Globus pallidus (tissue), 1 donor: ENCODE measurements at regions not wholly inside any gene's neighbourhood (a gene's known extent, or its start where the extent isn't known, plus 50 kb on each side); places are given as distances from the start of the nearest gene placed in this dataset.
"Not testable (repeated sequence)": the region's sequence is repeated elsewhere in the genome, so short reads cannot be mapped to it uniquely, and the experiment has no call there.

ENCODE experiments used
- DNase-seq: peaks from one replicate; pipeline ENCODE4 v3.0.0-alpha.2; 2015; ENCODE audit warnings: low spot score

- DNase-seq, result no peak
These were observed 82.2 kb upstream of the SLC22A16 start for GRCh38 chr6:110558575-110558974.

DNA sequence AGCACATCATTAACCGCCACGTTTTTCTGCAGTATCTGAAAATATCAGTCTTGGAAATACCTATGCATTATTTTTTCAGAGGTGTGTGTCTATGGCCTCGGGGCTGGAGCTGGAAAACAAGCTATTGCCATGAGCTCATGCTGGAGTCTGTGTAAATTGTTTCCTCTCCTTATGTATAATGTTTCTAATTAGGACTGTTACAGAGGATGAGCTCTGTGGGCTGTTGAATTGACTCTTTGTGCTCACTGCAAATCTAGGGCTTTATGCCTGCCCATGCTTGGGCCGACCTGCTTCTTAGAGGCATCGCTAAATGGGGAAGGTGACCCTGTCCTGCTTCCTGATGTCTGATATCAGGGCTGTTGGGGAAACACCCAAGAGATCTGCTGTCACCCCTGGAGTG is 80.8 kb upstream of the SLC22A16 start:
- peak; percentile 69 for DNase-seq

DNA sequence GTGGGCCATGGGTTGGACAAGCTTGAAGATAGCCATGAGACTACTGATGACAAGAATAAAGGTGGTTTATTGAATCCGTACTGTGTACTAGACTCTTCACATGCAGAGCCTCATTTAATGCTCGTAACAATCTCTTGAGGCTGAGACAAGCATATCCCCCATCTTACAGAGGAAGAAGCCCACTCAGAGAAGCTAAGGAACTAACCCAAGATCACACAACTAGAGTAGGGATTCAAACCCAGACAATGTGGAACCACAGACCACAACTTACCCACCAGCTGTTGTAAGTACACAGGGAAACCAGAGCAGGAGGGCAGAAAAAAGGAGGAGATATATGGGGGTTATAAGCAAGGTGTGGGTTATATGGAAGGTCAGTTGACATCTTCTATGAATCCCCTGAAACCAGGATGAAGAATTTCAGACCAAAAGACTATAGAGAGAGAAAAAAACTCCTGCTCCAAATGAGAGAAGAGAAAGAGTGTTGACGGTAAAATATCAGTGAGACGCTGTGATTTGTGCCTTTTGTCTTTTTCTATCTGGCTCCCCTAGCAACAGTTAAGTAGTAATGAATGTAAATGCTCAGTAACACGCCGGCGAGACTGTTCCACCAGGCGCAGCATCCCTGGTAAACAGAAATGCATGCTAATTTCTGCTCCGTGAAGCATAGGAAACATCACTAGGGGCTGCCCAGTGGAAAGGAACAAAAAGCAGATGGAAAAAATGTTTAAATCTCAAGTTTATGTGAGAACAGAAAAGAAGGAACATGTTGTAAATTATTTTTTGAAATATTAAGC is 80.1 kb upstream of the SLC22A16 start:
- DNase-seq, result no peak

- peak; percentile 97 for DNase-seq
These were observed 78.6 kb upstream of the SLC22A16 start for GRCh38 chr6:110554966-110555460.

DNA sequence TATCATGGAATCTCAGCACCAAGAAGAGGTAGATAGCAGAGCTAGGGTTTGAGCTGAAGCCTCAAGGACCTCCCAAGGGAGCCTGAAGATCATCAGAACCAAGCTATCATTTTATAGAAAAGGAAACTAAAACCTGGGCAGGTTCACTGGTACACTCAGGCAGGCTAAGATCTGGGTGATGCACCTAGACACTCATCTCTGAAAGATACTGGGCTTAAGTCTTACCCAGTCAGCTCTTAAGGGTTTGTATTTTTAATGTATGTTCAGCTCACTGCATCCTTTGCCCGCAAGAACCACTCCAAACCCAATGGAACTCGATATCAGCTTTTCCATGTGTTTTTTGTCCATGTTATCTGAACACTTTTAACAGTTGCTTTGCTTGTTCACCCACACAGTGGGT is 78.0 kb upstream of the SLC22A16 start:
- no peak for DNase-seq

GRCh38 chr6:110552901-110553641 is 76.7 kb upstream of the SLC22A16 start:
- no peak for DNase-seq

DNA sequence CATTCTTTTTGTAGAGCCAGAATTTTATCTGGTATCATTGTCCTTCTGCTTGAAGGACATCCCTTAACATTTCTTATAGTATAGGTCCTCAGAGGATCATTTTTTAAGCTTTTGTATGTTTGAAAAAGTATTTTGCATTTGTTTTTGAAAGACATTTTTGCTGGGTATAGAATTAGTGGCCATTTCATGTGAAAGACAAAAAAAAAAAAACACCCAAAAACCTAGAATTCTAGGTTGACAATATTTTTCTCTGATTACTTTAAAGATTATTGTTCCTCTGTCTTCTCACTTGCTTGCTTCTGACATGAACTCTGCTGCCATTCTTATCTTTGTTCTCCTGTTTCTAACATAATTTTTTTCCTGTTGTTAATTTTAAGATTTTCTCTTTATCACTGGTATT is 75.7 kb upstream of the SLC22A16 start:
- no peak for DNase-seq

- no peak for DNase-seq
These were observed 74.7 kb upstream of the SLC22A16 start for GRCh38 chr6:110551088-110551487.

DNA sequence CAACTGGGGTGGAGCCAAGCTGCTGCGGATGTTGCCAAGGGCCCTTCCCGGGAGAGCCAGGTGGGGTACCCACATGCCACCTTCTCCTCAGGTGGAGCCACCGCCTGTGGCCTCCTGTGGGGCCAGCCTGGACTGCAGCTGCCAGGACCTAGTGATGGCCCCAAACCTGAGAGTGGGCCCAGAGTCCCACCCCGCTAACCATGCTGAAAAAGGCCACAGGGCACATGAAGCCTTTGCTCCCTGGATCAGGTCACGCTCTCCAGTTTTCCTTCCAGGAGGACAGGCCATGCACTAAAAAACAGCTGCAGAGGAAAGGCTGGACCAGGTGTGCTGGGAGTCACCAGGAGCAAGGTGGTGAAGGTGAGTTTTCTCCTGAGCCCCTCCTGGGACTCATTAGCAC is 73.9 kb upstream of the SLC22A16 start:
- no peak for DNase-seq

GRCh38 chr6:110549277-110549676 is 72.9 kb upstream of the SLC22A16 start:
- no peak for DNase-seq

GRCh38 chr6:110548110-110548847 is 71.9 kb upstream of the SLC22A16 start:
- no peak for DNase-seq

GRCh38 chr6:110547266-110547964 is 71.0 kb upstream of the SLC22A16 start:
- DNase-seq, result no peak

GRCh38 chr6:110545081-110545872 is 68.9 kb upstream of the SLC22A16 start:
- no peak for DNase-seq

DNA sequence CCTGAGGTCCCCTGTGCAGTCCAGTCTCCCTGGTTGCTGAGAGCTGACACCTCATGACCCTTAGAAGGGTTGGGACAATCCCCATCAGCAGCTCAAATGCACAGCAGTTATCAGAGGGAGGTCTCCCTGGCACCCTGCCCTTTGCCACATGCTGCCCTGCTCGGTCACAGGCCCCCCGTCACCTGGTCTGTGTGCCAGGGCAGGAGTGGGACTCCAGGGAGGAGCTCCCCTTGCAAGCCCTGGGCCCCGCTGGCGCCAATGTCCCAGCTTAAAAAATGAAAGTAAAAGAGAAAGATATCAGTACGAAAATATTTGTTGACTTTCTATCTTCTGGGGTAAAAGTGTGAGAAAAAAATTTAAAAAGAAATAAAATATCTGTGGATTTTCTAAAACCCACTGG is 68.1 kb upstream of the SLC22A16 start:
- DNase-seq, result no peak

- DNase-seq, result peak; percentile 76
These were observed 66.7 kb upstream of the SLC22A16 start for GRCh38 chr6:110543106-110543505.

DNA sequence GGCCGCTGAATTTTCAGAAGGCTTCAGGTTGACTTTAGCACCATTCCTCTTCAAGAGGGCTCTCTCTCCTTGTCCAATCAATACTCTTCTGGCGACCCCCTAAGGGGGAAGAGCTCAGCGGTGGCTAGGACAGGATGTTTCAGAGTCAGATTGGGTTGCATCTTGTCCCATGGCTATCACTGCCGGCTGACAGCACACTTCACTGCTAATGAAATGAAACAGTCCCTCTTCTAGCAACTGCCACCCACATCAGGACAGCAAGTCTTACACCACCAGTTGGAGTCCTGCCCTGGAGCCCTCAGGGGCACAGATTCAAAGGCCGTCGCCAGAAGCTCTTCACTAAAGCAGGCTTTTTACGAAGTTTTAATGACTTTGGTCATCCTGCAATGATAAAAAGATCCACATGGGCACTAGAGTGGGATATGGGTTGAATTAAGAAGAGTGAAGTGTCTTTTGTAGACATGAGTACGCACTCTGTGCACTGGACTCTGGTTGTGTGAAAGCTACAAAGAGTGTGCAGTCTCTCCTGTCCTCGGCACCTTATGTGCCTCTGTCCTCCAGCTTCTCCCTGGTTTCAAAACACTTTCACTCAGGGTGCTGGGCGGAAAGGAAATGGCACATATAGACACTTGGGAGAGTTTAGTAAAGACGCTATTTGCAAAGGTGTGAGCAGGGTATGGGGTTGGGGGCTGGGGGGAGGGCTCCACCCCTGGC is 66.1 kb upstream of the SLC22A16 start:
- DNase-seq, result peak; percentile 91

- DNase-seq, result peak; percentile 98
These were observed 65.4 kb upstream of the SLC22A16 start for GRCh38 chr6:110541701-110542309.

DNA sequence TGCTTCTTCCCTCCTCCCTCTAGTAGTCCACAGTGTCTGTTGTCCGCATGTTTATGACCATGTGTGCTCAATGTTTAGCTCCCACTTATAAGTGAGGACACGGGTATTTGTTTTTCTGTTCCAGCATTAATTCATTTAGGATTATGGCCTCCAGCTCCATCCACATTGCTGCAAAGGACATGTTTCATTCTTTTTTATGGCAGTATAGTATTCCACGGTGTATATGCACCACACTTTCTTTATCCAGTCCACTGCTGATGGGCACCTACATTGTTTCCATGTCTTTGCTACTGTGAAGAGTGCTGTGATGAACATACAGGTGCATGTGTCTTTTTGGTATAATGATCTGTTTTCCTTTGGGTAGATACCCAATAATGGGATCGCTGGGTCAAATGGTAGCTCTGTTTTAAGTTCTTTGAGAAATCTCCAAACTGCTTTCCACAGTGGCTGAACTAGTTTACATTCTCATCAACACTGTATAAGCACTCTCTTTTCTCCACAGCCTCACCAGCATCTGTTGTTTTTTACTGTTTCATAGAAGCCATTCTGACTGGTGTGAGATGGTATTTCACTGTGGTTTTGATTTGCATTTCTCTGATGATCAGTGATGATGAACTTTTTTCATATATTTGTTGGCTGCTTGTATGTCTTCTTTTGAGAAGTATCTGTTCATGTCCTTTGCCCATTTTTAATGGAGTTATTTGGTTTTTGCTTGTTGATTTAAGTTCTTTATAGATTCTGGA is 63.0 kb upstream of the SLC22A16 start:
- not testable (repeated sequence) for DNase-seq
